Stimulated activated CD8-positive, alpha-beta memory T cell treated with anti-CD3 and anti-CD28 coated beads, Interleukin-15, amount 100 ng/mL, for 24 hours (primary cell): ENCODE measurements at regions not wholly inside any gene's neighbourhood (a gene's known extent, or its start where the extent isn't known, plus 50 kb on each side); places are given as distances from the start of the nearest gene placed in this dataset.

Source experiments
- DNase-seq: peaks from one replicate; pipeline ENCODE4 v3.0.0-alpha.2; 2020; ENCODE audit warnings: low read depth

DNA sequence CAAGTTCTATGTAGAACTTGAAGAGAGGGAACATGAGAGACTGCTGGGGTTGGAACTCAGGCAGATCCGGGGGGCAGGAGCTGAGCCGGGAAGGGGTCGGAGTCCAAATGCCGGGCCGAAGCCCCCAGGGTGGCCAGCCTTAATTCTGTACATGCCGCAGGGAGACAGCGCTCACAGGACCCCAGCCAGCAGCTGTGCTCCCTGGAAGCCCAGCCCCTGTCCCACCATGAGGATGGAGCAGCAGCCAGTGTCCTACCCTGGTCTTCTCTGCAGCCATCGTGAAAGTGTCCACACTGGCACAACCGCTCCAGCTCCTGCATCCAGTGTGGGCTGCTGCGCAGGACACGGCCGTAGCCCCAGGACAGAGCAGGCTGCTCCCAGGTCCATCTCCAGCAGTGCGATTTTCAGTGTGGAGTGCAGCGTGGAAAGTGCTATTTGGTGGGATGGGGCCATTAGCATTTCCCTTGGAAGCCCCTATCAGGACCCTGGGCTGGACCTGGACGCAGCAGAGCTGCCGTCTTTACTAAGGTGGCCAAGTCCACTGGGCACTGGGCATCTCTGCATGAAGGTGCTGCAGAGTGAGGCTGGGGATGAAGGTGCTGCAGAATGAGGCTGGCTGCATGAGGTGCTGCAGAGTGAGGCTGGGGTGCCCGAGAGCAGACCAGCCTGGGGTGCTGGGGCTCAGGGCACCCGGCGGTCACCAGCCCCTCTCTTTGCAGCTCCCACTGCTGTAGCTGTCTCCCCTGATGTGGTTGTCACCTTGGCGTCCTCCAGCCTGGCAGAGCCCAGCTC is 737.4 kb downstream of the BRD1 start:
- DNase-seq, result no peak

DNA sequence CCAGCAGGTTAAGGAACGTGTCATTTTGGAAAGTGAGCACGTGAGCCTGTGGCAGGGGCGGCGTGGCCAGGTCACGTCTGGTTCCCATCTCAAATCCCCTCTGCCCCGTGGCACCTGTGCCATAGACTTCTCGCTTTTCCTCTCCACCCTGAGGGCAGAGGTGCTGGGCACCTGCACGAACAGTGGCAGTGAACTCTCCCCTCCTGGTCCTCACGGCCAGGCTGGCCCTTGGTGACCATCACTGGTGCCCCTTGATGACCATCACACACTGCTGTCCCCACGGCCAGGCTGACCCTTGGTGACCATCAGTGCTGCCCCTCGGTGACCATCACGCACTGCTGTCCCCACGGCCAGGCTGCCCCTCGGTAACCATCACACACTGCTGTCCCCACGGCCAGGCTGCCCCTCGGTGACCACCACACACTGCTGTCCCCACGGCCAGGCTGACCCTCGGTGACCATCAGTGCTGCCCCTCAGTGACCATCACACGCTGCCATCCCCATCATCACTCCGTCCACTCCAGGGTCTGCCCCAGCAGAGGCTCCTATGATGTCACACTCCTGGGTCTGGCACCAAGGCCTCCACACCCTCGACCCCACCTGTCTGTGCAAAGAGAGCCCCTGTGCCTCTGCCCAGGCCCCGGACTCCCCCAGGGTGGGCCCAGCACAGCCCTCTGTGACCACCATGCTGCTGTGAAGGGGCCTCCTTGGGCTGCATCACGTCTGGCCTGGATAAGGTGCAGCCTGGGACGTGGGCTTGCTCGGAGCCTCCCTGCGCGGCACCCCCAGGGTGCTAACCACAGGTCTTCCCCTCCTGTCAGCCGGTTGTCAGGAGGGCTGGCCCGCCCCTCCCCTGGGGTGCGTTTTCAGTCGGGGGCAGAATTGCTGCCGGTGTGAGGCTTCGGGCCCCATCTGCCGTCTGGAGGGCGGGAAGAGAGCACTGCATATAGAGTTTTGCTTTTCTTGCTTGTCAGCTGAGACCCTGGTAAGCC is 738.6 kb downstream of the BRD1 start:
- no peak for DNase-seq

DNA sequence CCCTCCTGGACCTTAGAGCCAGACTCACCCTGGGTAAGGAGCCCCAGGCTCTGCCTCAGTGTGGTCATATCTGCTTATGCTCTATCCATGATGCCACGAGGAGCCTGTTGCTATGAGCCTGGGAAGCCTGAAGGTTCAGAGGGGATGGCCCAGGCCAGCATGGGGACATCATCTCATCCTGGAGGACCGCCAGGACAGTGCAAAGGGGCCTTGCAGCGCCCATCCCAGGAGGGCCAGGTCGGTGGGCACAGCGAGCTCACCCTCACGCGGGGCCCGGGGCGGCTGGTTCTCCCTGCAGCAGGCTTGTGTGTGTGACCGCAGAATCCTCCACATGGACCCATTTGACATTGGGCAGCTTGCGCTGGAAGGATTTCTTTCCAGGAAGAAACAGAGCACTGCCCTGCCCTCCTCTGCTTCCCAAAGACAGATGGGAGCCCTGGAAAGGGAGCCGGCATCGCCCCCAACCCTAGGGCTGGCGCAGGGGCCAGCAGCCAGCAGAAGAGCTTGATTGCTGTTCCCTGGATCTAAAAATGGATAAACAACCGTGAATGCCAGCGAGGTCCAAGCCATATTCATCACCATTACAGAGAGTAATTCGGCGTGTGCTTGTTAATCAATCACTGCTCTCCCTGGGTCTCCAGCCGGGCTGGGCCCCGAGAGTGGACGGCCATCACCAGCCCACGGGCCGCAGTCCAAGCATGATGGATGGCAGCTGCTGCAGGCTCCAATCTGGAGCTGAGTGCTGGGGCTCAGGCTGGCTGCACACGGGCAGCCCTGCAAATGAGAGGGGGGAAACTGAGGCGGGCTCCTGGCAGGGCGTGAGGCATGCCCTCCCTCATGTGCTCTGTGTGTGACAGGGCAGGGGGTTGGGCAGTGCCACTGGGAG is 739.7 kb downstream of the BRD1 start:
- no peak for DNase-seq

DNA sequence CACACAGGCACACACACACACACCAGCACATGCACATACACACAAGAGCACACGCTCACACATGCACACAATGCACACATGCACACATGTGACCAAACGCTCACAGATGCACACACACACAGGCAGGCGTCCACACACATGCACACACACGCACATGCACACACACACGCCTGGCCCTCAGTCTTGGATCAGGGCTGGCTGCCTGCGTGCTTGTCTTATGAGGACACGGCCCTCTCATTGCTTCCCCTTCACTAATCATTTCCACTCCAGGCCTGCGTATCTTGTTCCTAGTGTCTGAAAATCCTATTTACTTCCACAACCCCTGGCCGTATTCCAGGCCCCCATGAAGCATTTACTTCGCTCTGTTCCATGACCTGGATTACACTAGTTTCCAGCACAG is 740.5 kb downstream of the BRD1 start:
- no peak for DNase-seq

DNA sequence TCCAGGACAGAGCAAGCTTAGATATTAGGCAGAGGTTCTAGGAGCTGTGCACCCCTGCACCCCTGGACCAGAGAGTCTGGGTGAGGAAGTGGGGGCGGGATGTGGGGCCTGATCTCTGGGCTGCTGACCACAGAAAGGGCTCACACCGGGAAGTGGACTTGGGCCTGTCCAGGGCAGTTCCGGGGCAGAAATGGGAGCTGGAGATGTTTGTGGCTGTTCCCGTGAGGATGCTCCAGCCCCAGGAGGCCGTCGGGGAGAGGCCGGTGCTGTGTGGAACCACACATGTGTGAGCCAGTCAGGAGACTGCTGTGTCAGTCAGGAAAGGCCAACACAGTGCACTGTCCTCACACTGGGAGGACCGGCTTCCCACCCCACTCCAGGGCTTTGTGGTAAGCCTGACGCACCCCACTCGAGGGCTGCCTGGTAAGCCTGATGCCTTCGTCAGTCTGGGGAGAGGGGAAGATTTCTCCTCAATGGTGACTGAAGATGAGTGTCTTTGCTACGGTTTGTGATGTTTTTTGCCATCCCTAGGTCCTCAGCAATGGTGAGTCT is 741.0 kb downstream of the BRD1 start:
- DNase-seq, result no peak

DNA sequence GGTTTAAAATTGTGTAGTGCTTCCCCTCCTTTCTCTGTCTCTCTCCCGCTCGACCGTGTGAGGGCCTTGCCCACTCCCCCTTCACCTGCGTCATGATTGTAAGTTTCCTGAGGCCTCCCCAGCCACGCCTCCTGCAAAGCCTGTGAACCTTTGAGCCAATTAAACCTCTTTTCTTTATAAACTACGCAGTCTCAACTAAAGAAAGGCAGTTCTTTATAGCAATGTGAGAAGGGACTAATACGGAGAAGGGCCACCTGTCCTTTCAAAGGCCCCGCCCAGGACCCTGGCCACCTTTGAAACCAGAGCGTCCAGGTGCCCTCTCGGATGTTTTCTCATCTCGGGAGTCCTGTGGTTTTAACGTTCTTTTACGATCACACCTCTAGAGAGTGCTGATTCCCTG is 741.5 kb downstream of the BRD1 start:
- DNase-seq, result no peak

DNA sequence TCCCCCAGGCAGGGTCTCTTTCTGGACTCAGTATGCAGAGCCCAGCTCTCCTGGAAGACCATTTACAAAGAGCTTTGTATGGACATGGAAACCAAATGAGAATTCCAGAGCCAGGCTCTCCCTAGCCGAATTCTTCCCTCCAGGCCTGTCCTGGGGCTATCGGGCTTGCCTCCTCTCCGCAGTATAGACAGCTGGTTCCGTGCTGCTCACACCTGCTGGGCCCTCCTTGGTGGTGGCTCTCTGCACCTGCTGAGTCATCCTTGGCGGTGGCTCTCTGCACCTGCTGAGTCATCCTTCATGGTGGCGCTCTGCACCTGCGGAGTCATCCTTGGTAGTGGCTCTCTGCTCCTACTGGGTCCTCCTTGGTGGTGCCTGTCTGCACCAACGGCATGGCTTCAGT is 743.5 kb downstream of the BRD1 start:
- no peak for DNase-seq

DNA sequence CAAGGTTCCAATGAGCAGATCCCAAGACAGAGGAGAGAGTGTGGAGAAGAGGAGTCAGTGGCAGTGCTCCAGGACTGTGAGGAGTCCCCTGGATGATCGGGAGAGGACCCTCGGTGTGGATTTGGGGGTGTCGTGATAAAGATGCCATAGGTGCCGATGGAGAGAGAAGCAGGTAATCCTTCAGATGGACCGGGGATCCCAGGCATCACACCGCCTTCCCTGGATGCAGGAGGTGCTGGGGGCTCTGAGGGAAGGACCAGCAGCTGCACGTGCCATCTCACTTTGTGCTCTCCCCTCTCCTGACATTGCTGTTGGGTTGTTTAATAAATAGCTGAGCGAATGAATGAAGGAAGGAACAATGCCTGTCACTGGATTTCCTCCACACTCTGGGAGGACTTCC is 744.1 kb downstream of the BRD1 start:
- no peak for DNase-seq

DNA sequence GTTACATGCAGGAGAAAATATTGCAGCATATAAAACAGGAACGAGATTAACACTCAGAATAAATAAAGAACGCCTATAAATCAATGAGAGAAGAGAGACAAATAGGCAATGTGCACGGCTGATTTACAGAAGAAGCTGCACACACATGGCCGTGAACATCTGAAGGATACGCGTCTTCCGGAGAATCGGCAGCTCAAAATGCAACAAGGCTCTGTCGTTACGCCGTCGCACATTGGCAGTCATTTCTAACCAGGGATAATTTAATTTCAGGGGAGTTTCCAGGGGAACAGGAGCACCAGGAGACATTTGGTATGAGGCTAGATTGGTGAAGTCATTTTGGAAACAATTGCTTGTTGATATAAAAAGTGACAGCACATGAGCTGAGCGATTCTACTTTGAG is 745.2 kb downstream of the BRD1 start:
- DNase-seq, result no peak

DNA sequence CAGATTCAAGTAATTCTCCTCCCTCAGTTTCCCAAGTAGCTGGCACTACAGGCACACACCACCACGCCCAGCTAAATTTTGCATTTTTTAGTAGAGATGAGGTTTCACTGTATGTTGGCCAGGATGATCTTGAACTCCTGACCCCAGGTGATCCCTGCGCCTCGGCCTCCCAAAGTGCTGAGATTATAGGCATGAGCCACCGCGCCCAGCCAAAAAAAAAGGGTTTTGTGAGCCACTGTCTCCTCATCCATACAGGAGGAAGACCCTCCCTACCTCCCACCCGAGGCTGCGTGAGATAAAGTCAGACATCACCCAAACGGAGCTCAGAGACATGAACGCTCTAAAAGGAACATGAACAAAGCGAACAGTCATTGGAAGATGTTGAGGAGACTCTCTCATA is 745.7 kb downstream of the BRD1 start:
- no peak for DNase-seq

DNA sequence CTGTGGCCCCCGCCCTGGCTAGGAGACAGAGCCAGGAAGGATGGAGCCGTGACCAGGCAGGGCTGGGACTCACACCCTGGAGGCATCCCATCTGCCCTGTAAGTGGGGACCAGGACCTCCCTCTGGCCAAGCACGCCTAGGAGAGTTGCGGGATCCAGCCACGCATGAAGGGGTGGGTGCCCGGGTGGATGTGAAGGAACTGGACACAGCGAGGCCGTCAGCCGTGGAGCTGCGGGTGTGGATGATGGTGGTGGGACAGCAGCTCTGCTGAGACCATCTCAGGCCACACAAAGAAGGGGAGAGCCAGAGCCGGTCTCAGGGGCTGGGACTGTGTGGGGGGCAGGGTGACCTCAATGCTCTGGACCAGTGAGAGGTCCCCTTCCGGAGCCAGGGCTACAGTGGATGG is 746.4 kb downstream of the BRD1 start:
- DNase-seq, result no peak

DNA sequence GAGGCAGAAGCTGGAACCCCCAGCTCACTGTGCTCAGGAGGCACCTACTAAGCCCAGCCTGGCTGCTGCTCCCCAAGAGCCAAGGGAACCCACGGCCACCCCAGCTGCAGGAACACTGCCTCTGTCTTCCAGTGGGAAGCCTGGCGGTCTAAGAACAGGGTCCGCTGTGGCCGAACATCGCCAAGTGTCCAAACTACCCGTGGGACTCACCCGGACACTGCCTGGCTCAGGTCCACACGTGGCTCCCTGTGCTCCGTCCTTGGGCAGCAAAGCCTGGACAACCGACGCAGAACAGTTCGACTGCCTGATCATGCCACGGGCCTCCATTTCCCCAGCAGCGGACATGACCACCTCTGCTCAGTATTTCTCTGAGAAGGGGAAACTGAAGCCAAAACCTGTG is 747.0 kb downstream of the BRD1 start:
- no peak for DNase-seq

DNA sequence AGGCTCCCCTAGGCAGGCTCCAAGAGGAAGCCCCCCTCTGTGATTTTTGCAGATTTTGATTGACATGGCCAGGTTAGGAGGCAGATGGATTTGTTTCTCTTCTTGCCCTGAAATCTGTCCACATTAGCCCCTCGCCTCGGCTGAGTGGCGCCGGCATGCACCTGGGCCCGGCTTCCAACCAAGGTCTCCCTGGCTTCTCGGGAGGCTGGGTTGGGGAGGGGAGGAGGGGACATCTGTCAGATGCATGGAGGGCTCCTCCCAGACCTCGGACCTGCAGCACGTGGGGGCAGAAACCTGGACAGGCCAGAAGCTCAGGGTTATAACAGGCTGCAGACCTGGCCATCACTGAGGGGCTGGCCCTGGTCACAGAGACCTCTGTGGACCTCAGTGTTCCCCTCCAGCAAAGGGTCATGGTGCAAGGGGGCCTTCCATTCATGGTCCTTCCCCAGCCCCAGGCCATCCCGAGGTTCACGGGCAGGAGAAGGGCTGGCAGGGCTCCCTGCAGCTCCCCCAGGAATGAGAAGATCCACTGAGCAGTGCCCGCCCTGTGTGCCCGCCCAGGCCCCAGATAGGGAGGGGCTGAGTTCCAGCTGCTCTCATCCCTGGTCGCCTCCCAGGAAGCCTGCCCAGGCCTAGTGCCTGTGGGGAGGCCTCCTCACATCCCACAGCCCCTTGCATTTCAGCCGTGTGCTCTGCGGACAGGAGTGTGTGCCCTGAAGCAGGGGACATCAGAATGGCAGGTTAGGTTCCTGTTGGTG is 747.8 kb downstream of the BRD1 start:
- no peak for DNase-seq

DNA sequence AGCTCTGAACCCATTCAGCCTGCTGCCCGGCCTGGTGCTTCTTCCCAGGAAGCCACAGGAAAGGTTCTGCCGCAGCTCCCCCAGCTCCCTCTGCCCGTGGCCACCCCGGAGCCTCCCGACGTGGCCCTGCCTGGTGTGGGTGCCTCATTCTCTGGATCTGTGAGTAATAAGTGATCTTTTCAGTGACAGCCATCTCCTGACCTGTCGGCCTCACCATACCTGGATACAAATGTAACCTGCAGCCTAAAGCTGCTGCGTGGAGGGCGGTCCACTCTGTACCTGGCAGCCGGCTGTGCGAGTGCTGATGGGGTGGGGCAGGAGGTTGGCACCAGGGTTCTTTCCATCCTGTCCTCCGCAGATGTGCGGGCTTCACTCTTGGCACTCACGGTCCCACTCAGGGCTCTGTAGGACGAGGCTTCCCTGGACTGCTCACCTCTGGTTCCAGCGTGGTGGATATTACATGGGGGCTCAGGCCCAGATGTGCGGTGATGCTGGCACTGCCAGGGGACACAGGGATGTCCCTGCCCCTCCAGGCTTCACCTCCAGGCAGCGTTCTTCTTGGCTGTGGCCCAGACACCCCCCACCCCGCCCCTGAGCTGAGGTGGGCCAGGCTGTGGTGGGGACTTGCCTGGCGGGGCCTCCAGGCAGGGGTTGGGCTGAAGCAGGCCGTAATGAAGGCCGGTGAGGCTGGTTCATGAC is 748.5 kb downstream of the BRD1 start:
- no peak for DNase-seq

DNA sequence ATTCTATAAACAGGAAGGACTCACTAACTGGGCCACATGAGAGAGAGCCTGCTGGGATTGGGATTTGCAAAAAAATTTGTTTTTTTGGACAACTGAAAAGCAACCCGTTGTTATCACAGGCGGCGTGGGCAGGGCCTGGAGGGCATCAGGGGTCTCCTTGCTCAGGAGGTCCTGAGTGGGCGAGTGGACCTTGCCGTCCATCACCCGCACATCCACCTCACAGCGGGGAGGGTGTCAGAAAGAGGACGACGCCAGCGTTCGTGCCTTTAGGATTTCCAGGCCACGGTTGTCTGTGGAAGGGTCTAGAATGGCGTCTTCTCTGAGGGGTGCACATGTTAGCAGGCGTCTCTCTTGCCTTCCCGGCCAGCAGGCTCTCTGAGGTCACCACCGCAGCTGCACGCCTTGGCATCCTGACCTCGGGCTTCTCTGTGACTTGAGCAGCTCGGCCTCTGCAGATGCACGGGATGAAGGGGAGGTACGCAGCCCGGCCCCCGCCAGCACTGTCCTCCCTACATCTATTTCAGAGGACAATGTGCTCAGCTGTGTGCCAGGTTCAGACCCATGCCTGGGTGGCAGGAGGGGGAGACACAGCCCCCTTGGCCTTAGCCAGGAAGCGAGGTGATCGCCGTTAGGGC is 749.5 kb downstream of the BRD1 start:
- DNase-seq, result no peak

DNA sequence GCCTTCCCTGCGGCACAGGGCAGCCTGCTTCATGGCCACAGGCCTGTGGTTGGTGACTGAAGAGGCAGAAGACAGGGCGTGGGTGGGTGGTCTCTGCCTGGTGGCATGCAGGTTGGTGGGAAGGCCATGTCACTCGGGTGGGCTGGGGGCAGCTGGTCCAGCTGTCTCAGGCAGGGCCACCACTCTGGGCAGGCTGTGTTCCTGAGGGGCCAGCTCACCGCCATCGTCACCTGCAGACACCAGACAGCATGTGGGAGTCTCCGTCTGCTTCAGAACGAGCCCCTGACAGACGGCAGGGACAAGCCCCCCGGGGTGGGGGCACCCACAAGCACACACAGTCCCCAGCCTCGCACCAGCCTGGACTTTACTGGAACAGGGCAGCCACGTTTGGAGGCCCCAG is 750.1 kb downstream of the BRD1 start:
- DNase-seq, result no peak

DNA sequence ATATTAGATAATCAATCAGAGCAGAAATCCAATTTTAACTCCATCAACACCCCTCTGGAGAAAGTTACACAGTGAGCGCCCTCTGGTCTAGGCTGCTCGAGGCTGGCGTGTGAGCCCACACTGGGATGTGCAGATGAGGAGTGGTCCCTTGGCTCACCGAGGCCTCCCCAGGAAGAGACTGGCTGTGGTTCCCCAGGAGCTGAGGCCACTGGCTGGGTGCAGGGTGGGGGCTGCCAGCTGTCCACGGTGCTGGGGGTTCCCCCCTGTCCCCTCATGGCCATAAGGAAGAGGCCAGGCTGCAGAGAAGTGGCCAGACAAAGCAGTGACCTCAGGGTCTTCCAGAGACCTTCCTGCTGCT is 750.7 kb downstream of the BRD1 start:
- DNase-seq, result no peak

DNA sequence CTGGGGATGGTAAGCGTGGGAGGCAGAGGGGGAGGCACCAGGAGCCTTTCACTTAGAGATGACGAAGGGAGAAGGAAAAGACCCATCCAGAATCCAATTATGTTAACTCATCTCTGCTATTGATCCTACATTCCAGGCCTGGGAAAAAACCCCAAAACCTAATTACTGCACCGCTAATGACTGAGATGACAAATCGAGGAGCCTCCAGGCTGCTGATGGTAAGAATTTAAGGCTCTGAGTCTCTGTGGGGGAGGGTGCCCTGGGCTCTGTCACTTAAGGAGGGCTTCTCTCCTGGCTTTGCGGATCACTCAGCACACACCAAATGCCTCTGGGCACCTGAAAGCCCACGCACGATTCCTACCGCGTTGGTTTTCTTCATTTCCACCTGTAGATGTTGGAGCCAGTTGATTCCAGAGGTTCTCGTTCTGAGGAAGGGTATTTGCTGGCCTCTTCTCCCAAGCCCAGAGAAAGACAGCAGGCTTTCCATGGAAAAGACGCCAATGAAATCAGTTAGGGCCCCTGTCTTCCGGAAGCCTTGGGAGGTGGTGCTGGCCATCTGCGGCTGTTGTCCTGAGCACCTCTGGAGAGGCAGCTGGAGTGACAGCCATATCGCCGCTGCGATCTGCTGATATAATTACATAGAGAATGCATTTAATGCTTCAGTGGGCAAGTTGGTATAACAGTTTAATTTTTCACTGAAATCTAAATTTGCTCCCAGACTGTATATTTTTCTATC is 751.2 kb downstream of the BRD1 start:
- no peak for DNase-seq

DNA sequence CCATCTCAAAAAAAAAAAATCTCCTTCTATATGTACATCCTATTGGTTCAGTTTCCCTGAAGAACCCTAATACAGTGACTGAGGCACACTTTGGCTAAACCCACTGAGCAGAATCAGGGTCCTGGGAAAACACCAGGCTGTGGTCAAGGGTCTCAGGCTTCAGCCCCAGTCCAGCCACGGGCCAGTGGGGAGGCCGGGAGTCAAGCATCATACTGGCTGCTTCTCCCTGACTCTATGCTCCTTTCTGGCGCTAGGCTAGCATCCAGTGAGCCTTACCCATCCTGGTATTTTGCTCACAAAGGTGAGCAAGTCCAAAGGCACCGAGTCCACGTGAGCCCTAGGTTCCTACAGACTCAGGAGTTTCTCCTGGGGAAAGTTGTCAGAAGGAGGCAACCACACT is 752.5 kb downstream of the BRD1 start:
- DNase-seq, result no peak
